ENCODE measurements at regions not wholly inside any gene's neighbourhood (a gene's known extent, or its start where the extent isn't known, plus 50 kb on each side); places are given as distances from the start of the nearest gene placed in this dataset.

- DNase-seq (ENCODE audit: low read depth, low spot score), result no peak
These were observed 238.5 kb downstream of the TBX18 start for GRCh38 chr6:84525907-84526306.

DNA sequence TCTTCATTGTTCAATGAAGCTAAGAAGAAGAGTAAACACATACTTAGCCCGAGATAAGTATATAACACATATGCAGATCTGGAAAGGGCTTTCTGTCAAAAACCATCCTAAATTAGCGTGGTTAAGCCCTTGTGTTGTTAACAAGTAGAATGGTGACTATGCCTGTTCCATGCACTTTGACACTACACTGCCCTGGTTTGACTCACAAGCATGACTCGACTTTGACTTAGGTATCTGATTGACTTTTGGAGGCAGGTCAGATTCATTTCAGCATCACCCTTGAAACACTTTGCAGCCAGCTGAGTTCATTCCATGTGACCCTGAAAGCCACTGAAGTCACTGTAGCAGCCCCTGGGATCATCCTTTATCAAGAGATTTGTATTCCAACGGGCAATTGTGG lies 239.8 kb downstream of the TBX18 start:
- no peak for DNase-seq (ENCODE audit: low read depth, low spot score)

- DNase-seq (ENCODE audit: low read depth, low spot score), result no peak
These were observed 242.3 kb downstream of the TBX18 start for GRCh38 chr6:84522135-84522549.

GRCh38 chr6:84521511-84521910 lies 242.9 kb downstream of the TBX18 start:
- no peak for DNase-seq (ENCODE audit: low read depth, low spot score)

GRCh38 chr6:84517741-84518530 lies 246.5 kb downstream of the TBX18 start:
- DNase-seq (ENCODE audit: low read depth, low spot score), result no peak

DNA sequence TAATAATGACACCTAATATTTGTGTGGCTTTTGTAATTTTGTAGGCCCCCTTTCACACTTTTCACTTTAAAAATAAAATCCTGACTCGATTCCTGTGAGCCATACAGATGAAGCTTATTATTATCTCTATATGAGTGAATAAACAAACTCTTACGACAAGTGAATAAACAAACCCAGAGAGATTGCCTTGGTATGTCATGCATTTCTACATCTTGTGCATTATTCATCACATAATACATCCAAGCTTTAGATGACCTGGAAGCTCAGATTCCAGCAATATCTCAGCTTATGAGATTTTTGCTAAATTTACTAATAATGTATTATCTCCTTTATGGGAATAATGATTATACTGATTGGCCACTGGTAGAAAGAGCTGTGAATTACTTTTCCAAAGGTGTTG lies 248.2 kb downstream of the TBX18 start:
- no peak for DNase-seq (ENCODE audit: low read depth, low spot score)

- DNase-seq (ENCODE audit: low read depth, low spot score), result no peak
These were observed 249.3 kb downstream of the TBX18 start for GRCh38 chr6:84515067-84515466.

DNA sequence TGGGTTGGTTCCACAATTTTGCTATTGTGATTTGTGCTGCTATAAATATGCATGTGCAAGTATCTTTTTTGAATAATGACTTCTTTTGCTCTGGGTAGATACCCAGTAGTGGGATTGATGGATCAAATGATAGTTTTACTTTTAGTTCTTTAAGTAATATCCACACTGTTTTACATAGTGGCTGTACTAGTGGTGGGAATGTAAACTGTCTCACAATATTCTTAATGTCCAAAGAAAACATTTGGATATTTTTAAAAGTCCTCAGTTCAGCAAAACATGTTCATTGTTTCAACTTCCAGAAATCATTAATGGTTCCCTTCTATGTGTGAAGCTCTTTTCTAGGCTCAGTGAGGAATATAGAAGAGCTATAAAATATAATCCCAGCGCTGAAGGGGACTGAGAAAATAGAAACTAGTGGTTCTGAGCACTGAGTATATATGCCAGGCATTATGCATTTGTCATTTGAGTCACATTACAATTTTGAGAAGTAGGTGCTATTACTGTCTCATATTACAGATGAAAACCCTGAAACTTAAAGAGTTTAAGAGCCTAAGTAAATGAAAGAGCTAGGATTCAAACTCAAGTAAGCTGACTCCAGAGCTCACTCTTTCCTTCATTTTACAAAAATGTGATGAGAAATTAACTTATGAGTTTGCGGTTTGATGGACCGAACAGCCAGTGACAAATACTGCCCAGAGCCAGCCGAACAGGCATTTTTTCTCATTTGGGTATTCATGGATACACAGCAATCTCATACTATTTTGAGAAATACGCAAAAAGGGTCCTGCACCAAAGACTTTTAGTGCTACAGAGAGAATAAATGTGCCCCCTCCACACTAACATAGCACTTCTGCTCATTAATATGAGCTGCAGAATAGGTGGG lies 250.1 kb downstream of the TBX18 start:
- no peak for DNase-seq (ENCODE audit: low read depth, low spot score)

GRCh38 chr6:84512391-84512790 lies 252.0 kb downstream of the TBX18 start:
- no peak for DNase-seq (ENCODE audit: low read depth, low spot score)

GRCh38 chr6:84511929-84512328 lies 252.5 kb downstream of the TBX18 start:
- no peak for DNase-seq (ENCODE audit: low read depth, low spot score)

DNA sequence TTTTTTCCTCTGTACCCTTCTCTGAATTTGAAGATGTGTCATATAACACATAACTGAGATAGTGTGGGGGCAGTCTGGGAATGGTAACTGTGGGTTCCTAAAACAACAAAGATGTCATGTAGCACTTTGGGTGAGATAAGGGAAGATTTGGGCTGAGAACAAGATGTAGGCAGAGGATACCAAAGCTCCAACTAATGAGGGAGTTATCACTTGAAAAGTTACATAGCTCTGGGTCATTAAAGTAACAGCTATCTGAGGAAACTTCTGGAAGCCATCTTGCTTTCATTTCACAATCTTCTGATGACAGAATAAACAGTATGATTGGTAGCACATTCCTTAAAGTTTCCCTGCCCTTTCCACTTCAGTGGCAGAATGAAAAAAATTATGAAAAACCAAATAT lies 255.4 kb downstream of the TBX18 start:
- no peak for DNase-seq (ENCODE audit: low read depth, low spot score)

DNA sequence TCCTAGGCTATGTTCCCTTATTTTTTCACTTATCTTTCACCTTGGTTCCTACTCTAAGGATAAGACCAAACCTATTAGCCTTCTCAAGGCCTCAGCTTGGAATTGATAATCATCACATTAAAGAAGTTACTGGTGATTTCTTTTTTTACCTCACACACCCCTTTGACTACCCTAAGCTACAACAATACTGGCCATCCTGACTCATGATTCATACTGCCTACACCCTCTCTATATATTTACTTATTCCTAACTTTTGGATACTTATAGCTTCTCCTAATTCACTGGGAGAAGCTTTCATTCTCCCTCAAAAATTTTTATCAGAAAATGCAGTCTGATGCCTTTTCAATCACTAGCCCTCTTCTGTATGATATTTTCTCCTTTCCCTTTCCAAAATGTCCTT lies 256.1 kb downstream of the TBX18 start:
- no peak for DNase-seq (ENCODE audit: low read depth, low spot score)

- DNase-seq (ENCODE audit: low read depth, low spot score), result no peak
These were observed 260.4 kb downstream of the TBX18 start for GRCh38 chr6:84504025-84504424.

DNA sequence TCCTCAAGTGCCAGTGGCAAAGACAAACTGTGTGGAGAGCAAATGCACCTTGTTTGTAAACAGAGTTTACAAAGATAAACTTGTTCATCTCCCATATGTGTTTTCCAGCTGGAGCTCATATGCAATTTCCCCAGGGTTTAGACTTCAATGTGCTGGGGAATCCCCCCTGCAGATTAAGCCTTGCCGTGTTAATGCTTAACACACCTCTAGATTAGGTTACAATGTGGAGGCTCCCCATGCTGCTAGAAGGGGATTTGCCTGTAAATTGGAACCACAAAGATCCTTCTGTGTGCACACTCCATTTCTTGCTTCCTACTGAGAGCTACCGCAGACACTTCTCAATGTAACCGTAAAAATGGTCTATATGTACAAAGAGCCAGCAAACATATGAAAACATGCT lies 263.1 kb downstream of the TBX18 start:
- no peak for DNase-seq (ENCODE audit: low read depth, low spot score)

- DNase-seq (ENCODE audit: low read depth, low spot score), result no peak
These were observed 263.7 kb downstream of the TBX18 start for GRCh38 chr6:84500726-84501125.

DNA sequence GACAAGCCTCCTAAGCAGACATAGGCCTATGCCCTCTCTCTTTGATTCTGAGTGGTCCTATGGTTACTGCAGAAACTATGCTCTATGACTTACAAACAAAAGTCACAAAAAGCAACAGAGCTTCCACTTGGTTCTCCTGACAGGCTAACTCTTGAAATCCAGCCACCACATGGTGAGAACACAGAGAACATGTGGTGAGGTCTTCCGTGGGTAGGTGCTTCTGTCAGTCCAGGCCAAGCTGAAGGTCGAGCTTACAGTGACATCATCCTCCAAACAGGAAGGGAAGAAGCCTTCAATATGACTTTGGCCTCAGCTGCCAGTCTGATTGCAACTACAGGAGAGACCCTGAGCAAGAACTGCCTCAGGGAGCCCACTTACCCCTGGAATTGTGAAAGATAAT lies 265.5 kb downstream of the TBX18 start:
- no peak for DNase-seq (ENCODE audit: low read depth, low spot score)

DNA sequence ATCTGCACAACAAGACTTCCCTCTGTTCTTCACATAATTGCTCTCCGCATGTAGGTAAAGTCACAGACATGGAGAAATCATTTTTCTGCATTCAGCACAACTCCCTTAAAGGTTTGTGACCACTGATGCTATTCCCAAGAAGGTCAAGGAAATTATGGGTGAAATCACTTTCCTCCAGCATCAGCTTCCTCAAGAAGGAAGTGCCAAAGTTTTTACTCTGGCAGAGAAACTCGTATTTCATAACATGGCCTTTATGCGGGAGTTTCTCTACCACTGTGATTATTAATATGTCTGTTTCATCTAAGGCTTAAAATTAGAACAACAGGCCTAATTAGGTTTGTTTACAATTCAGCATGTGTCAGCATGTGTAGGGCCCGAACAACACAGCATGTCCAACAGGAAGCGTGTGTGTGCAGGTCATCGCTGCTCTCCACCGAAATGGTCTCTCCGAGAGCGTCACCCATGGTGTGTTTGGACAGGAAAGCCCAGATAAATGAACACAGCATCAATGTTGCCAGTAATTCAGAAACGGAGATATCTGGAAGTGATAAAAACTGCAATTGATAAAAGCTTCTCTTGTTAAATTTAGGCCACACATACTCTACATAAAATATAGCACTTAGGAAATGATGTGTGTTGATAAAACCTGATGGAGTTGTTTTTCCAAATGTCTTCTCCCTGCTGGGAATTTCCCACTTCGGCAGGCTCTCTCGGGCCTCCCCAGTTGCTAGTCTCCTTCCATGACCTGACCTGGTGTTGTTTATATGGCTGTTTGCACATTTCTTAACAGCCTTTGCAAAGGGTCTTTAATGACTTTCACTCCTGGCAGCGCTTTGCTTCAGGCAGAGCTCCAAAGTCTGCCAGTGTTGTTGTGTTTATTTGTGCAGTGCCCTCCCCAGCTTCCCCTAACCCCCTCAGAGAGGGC lies 265.1 kb upstream of the CEP162 start:
- DNase-seq (ENCODE audit: low read depth, low spot score), result no peak

GRCh38 chr6:84489598-84489997 lies 262.2 kb upstream of the CEP162 start:
- no peak for DNase-seq (ENCODE audit: low read depth, low spot score)

GRCh38 chr6:84486526-84486925 lies 259.1 kb upstream of the CEP162 start:
- DNase-seq (ENCODE audit: low read depth, low spot score), result no peak

DNA sequence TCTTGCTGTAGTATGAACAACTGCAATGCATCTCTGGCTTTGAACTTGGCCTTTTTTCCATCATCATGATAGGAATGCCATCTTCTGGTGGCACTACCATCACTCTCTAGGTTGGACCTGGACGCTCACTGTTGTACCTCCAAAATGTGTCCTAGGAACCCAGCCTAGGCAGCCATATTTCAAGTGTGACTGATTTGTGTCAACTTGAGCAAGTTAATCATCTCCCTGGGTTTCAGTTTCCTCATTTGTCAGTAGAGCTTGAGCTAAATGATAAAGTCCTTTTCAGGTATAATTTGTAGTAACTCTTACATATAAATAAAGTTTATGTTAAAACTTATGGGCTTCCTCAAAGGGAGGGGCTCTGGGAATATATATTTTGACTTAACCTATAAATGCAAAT lies 241.7 kb upstream of the CEP162 start:
- no peak for DNase-seq (ENCODE audit: low read depth, low spot score)

DNA sequence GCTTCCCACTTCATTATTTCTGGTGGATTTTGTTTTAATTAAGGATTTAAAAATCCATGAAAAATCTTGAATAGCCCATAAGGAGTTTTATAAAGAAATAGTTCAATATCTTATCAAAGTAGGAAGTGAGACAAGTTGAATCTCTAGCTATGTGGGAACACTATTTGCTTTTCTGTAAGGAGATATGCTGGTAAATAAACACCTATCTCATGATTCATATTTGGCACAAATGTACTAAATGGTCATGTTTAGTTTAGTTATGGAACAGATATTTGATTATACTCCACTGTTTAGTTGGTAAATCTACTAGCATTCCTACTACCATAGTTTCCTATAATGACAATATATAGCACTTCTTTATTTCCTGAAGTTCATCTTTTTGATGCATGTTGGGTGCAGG lies 239.9 kb upstream of the CEP162 start:
- DNase-seq (ENCODE audit: low read depth, low spot score), result no peak

GRCh38 chr6:84466511-84466910 lies 239.1 kb upstream of the CEP162 start:
- DNase-seq (ENCODE audit: low read depth, low spot score), result peak; percentile 9

Data from ELF-1 (cell line).